Central memory CD8-positive, alpha-beta T cell (primary cell): ENCODE measurements at regions not wholly inside any gene's neighbourhood (a gene's known extent, or its start where the extent isn't known, plus 50 kb on each side); places are given as distances from the start of the nearest gene placed in this dataset.
"Not testable (repeated sequence)": the region's sequence is repeated elsewhere in the genome, so short reads cannot be mapped to it uniquely, and the experiment has no call there.

Source experiments
- ATAC-seq: fragments of 150-1000 bp; cut with Tn5 transposase; replicated peaks from 2 replicates; pipeline ENCODE4 v1.10.0; 2022; ENCODE audit warnings: mild to moderate bottlenecking, moderate FRiP score, moderate number of reproducible peaks; ENCODE audit not compliant: poor library complexity, severe bottlenecking; ENCODE audit errors: extremely low read depth
- DNase-seq, 2 donors: peaks; one replicate each; pipeline ENCODE4 v3.0.0; 2021; ENCODE audit warnings: low spot score in 2 of 2
- H3K27ac Mint-ChIP-seq: one replicate; pipeline ENCODE4 v1.8.0; 2022; ENCODE audit warnings: low read depth, mild to moderate bottlenecking, moderate library complexity, mixed read lengths
- H3K27me3 Mint-ChIP-seq: one replicate; pipeline ENCODE4 v1.8.0; 2022; ENCODE audit warnings: mixed read lengths
- H3K36me3 Mint-ChIP-seq: one replicate; pipeline ENCODE4 v1.8.0; 2022; ENCODE audit warnings: mild to moderate bottlenecking, moderate library complexity, mixed read lengths; ENCODE audit not compliant: insufficient read depth
- H3K4me1 Mint-ChIP-seq: one replicate; pipeline ENCODE4 v1.8.0; 2022; ENCODE audit warnings: mixed read lengths
- H3K4me3 Mint-ChIP-seq: one replicate; pipeline ENCODE4 v1.8.0; 2022; ENCODE audit warnings: mild to moderate bottlenecking, moderate library complexity, mixed read lengths
- H3K9me3 Mint-ChIP-seq: one replicate; pipeline ENCODE4 v1.8.0; 2022; ENCODE audit warnings: mixed read lengths

- Mint-ChIP-seq H3K36me3 (no peaks in the 10 kb centered on the region), H3K27ac (no peak overlapping the region), H3K4me3 (no peak overlapping the region), H3K9me3 (no peaks in the 10 kb centered on the region), H3K4me1 (no peaks in the 10 kb centered on the region), H3K27me3 (no peaks in the 10 kb centered on the region)
- no peak for DNase-seq
- no peak for ATAC-seq
These were observed 450.4 kb upstream of the CHD1 start for GRCh38 chr5:99379187-99379586.

DNA sequence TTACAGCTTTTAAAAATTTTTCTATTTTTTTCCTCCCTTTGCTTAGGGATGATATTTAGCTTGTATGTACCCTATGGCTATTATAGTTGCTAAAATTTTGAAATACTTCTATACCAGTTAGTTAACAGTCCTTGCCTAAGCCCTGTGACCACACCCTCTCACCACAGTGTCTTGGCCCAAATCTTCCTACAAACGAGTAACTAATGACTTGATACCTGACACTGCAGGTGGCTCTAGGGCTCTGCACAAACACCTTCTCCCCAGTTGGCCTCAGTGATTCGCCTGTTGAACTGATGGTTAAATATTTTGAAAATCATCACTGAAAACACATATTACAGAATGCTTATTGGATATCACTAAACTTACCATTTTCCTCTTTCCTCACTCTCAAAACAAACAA lies 449.6 kb upstream of the CHD1 start:
- Mint-ChIP-seq H3K27ac (no peak overlapping the region), H3K4me1 (no peaks in the 10 kb centered on the region), H3K9me3 (no peaks in the 10 kb centered on the region), H3K27me3 (no peaks in the 10 kb centered on the region), H3K36me3 (no peaks in the 10 kb centered on the region), H3K4me3 (no peak overlapping the region)
- ATAC-seq (no peak), DNase-seq (no peak)

- Mint-ChIP-seq H3K4me3 (no peak overlapping the region), H3K36me3 (no peaks in the 10 kb centered on the region), H3K27ac (no peak overlapping the region), H3K9me3 (peaks cover 19% of the 10 kb centered on the region), H3K4me1 (no peaks in the 10 kb centered on the region), H3K27me3 (no peaks in the 10 kb centered on the region)
- DNase-seq (no peak), ATAC-seq (no peak)
These were observed 441.2 kb upstream of the CHD1 start for GRCh38 chr5:99369797-99370593.

GRCh38 chr5:99368726-99369125 lies 439.9 kb upstream of the CHD1 start:
- no peaks in the 10 kb centered on the region for H3K4me1 Mint-ChIP-seq
- no peaks in the 10 kb centered on the region for H3K36me3 Mint-ChIP-seq
- peaks cover 19% of the 10 kb centered on the region for H3K9me3 Mint-ChIP-seq
- DNase-seq (no peak), ATAC-seq (no peak)
- H3K4me3 Mint-ChIP-seq, result no peak overlapping the region
- H3K27ac Mint-ChIP-seq, result no peak overlapping the region
- no peaks in the 10 kb centered on the region for H3K27me3 Mint-ChIP-seq

DNA sequence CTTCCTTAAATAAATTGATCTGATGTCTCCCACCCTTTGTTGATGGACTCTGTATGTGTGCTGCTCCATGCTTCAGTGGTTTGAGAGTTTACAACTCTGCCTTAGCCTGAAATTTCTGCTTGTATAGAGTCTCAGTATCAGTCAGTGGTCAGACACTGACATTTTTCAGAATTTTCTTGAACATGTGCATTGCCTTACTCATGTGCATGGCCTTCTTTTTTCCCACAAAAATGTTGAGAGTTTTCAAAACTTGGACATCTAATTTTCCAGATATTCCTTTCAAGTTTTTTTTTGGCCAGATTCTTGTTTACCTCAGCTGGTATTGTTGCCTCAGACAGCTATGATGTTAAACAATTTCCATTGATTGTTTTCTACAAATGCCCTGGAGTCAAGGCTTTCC lies 427.1 kb upstream of the CHD1 start:
- Mint-ChIP-seq H3K9me3 (peaks cover 5% of the 10 kb centered on the region), H3K4me3 (no peak overlapping the region), H3K4me1 (no peaks in the 10 kb centered on the region), H3K27me3 (no peaks in the 10 kb centered on the region), H3K36me3 (peaks cover 2% of the 10 kb centered on the region), H3K27ac (no peak overlapping the region)
- ATAC-seq (no peak), DNase-seq (no peak)

DNA sequence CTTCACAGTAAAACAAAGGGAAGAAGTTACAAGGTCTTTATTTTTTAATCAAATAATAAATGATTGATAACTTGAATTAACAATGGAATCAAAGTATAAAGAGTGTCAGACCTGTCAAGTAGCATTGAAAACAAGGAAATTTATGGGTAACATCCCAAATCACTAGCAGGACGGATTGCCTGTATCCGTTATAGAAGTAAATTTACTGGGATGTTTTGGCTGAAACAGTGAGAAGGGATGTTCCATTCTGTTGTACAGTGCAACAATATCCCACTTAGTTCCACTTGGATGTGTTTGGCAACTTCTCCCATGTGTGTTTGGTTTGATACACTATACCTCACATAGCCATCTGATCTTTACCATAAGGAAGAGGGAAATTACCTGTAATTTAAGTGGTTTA lies 421.0 kb upstream of the CHD1 start:
- no peaks in the 10 kb centered on the region for H3K4me1 Mint-ChIP-seq
- H3K9me3 Mint-ChIP-seq, result peaks cover 5% of the 10 kb centered on the region
- ATAC-seq (no peak), DNase-seq (no peak)
- H3K27ac Mint-ChIP-seq, result no peak overlapping the region
- H3K27me3 Mint-ChIP-seq, result no peaks in the 10 kb centered on the region
- H3K4me3 Mint-ChIP-seq, result no peak overlapping the region
- no peaks in the 10 kb centered on the region for H3K36me3 Mint-ChIP-seq

DNA sequence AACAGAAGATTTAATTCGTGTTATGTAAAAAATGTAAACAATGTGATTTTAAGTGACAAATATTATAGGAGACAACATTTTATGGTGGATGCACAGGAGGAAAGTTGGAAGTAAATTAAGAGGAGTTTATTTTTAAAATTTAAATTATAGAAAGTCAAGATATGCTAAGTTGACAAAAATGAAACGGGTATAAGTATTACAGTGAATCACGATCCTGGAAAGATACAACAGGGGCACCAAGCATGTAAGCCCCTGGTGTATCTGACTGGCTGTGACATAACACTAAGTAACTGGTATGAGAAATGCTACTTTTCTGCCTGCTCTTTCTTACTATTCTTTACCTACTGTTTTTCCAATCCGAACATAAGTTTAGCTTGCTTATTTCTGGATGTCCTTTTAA lies 419.8 kb upstream of the CHD1 start:
- no peak overlapping the region for H3K4me3 Mint-ChIP-seq
- H3K9me3 Mint-ChIP-seq, result no peaks in the 10 kb centered on the region
- H3K27me3 Mint-ChIP-seq, result no peaks in the 10 kb centered on the region
- H3K4me1 Mint-ChIP-seq, result no peaks in the 10 kb centered on the region
- H3K36me3 Mint-ChIP-seq, result no peaks in the 10 kb centered on the region
- ATAC-seq (no peak), DNase-seq (no peak)
- H3K27ac Mint-ChIP-seq, result no peak overlapping the region

DNA sequence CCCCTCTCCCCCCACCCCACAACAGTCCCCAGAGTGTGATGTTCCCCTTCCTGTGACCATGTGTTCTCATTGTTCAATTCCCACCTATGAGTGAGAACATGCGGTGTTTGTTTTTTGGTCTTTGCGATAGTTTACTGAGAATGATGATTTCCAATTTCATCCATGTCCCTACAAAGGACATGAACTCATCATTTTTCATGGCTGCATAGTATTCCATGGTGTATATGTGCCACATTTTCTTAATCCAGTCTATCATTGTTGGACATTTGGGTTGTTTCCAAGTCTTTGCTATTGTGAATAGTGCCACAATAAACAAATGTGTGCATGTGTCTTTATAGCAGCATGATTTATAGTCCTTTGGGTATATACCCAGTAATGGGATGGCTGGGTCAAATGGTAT lies 411.0 kb upstream of the CHD1 start:
- DNase-seq, H3K4me1 Mint-ChIP-seq: not testable (repeated sequence)
- peaks cover 27% of the 10 kb centered on the region for H3K9me3 Mint-ChIP-seq

GRCh38 chr5:99334936-99335335 lies 406.1 kb upstream of the CHD1 start:
- Mint-ChIP-seq H3K36me3 (no peaks in the 10 kb centered on the region), H3K4me1 (no peaks in the 10 kb centered on the region), H3K9me3 (peaks cover 32% of the 10 kb centered on the region), H3K27me3 (no peaks in the 10 kb centered on the region), H3K4me3 (no peak overlapping the region), H3K27ac (no peak overlapping the region)
- DNase-seq (no peak), ATAC-seq (no peak)

More for the DNA sequence above, 411.0 kb upstream of the CHD1 start:
- H3K27me3 Mint-ChIP-seq, H3K36me3 Mint-ChIP-seq, H3K27ac Mint-ChIP-seq, ATAC-seq, H3K4me3 Mint-ChIP-seq: not testable (repeated sequence)

DNA sequence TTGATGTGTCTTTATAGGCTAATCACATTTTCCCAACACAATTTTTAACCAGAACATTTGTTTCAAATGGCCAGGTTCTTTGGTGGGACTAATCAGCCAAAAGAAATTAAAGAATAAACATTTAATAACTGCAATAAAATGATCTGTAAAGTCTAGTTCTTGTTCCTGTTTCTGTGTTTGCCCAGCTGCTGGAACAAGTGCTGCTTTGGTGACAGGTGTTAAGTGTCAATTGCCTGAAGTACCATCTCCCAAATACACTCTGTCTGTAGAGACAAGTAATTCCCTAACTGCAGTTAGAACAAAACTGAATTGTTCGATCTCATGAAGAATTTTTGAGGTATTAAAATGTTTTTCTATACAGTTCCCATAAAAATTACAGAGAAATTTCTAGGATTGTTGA lies 402.3 kb upstream of the CHD1 start:
- no peaks in the 10 kb centered on the region for H3K27me3 Mint-ChIP-seq
- H3K27ac Mint-ChIP-seq, result no peak overlapping the region
- no peaks in the 10 kb centered on the region for H3K36me3 Mint-ChIP-seq
- peaks cover 17% of the 10 kb centered on the region for H3K9me3 Mint-ChIP-seq
- H3K4me1 Mint-ChIP-seq, result no peaks in the 10 kb centered on the region
- no peak for ATAC-seq
- no peak overlapping the region for H3K4me3 Mint-ChIP-seq
- DNase-seq, result no peak

- DNase-seq, result no peak
- Mint-ChIP-seq H3K27ac (no peak overlapping the region), H3K4me1 (peaks cover 5% of the 10 kb centered on the region), H3K4me3 (no peak overlapping the region), H3K36me3 (no peaks in the 10 kb centered on the region), H3K27me3 (no peaks in the 10 kb centered on the region), H3K9me3 (peaks cover 15% of the 10 kb centered on the region)
- ATAC-seq, result no peak
These were observed 391.6 kb upstream of the CHD1 start for GRCh38 chr5:99320436-99320835.

- Mint-ChIP-seq H3K36me3 (no peaks in the 10 kb centered on the region), H3K4me3 (no peak overlapping the region), H3K27me3 (no peaks in the 10 kb centered on the region), H3K4me1 (peaks cover 5% of the 10 kb centered on the region), H3K27ac (no peak overlapping the region), H3K9me3 (peaks cover 10% of the 10 kb centered on the region)
- ATAC-seq, result no peak
- DNase-seq, result no peak
These were observed 388.3 kb upstream of the CHD1 start for GRCh38 chr5:99317136-99317535.

GRCh38 chr5:99316484-99316883 lies 387.7 kb upstream of the CHD1 start:
- peaks cover 10% of the 10 kb centered on the region for H3K9me3 Mint-ChIP-seq
- ATAC-seq, result no peak
- no peak overlapping the region for H3K27ac Mint-ChIP-seq
- H3K4me3 Mint-ChIP-seq, result no peak overlapping the region
- H3K36me3 Mint-ChIP-seq, result no peaks in the 10 kb centered on the region
- H3K27me3 Mint-ChIP-seq, result no peaks in the 10 kb centered on the region
- DNase-seq, result no peak
- peaks cover 5% of the 10 kb centered on the region for H3K4me1 Mint-ChIP-seq
